Natural killer cell (primary cell): ENCODE measurements at regions not wholly inside any gene's neighbourhood (a gene's known extent, or its start where the extent isn't known, plus 50 kb on each side); places are given as distances from the start of the nearest gene placed in this dataset.

Experiments
- ATAC-seq, 3 donors: fragments of 150-1000 bp in 2 of 3; fragments of 200-7000 bp in 1 of 3; cut with Tn5 transposase; 1 replicate in 1 of 3; 2 replicates in 2 of 3; pipeline ENCODE4 v1.10.0; 2021; ENCODE audit warnings: mild to moderate bottlenecking in 2 of 3, moderate library complexity in 2 of 3
- DNase-seq, 2 donors: peaks; one replicate each; pipeline versions ENCODE4 v3.0.0 to v3.0.0-alpha.2; 2013 to 2021; ENCODE audit warnings: mixed read lengths in 1 of 2
- H3K27ac ChIP-seq: one replicate; pipeline ENCODE4 v1.5.1; 2013; ENCODE audit warnings: mild to moderate bottlenecking, low read length
- H3K27me3 ChIP-seq: one replicate; pipeline ENCODE4 v1.6.1; 2013; ENCODE audit warnings: low read length; ENCODE audit not compliant: control insufficient read depth, insufficient read depth
- H3K36me3 ChIP-seq: one replicate; pipeline ENCODE4 v1.6.1; 2013; ENCODE audit warnings: low read length; ENCODE audit not compliant: control insufficient read depth, insufficient read depth
- H3K4me1 ChIP-seq: one replicate; pipeline ENCODE4 v1.6.1; 2013; ENCODE audit warnings: low read length; ENCODE audit not compliant: control insufficient read depth, insufficient read depth
- H3K4me3 ChIP-seq: one replicate; pipeline ENCODE4 v1.5.1; 2013; ENCODE audit warnings: low read length
- H3K9me3 ChIP-seq: one replicate; pipeline ENCODE4 v1.6.1; 2013; ENCODE audit warnings: low read length; ENCODE audit not compliant: control insufficient read depth, insufficient read depth
- H3K27ac Mint-ChIP-seq, 2 donors: one replicate each; pipeline ENCODE4 v1.8.0; 2022; ENCODE audit warnings: mild to moderate bottlenecking in 2 of 2, mixed read lengths in 2 of 2, moderate library complexity in 1 of 2
- H3K27me3 Mint-ChIP-seq, 2 donors: one replicate each; pipeline ENCODE4 v1.8.0; 2022; ENCODE audit warnings: low read depth in 2 of 2, mixed read lengths in 2 of 2
- H3K36me3 Mint-ChIP-seq: one replicate; pipeline ENCODE4 v1.8.0; 2022; ENCODE audit warnings: mixed read lengths
- H3K4me1 Mint-ChIP-seq, 2 donors: one replicate each; pipeline ENCODE4 v1.8.0; 2022; ENCODE audit warnings: mixed read lengths in 2 of 2
- H3K4me3 Mint-ChIP-seq: one replicate; pipeline ENCODE4 v1.8.0; 2022; ENCODE audit warnings: mild to moderate bottlenecking, moderate library complexity, mixed read lengths
- H3K9me3 Mint-ChIP-seq, 2 donors: one replicate each; pipeline ENCODE4 v1.8.0; 2022; ENCODE audit warnings: mixed read lengths in 2 of 2
- WGBS: methylation state at CpG from one replicate; pipeline ENCODE4 v1.1.7; 2013; ENCODE audit warnings: missing lambda C conversion rate; ENCODE audit not compliant: insufficient coverage; 5-methylcytosine and 5-hydroxymethylcytosine counted together
- intact Hi-C: fragments of 100-400 bp; cut with micrococcal nuclease; formaldehyde crosslinking; loops from one replicate; pipeline ENCODE4 v1.14.2; 2022
- TF ChIP-seq, protein P1 (sequence below): fragments of 200-600 bp; IDR thresholded peaks from one replicate; pipeline ENCODE4 v1.8.0; 2022; ENCODE audit warnings: antibody characterized with exemption

DNA sequence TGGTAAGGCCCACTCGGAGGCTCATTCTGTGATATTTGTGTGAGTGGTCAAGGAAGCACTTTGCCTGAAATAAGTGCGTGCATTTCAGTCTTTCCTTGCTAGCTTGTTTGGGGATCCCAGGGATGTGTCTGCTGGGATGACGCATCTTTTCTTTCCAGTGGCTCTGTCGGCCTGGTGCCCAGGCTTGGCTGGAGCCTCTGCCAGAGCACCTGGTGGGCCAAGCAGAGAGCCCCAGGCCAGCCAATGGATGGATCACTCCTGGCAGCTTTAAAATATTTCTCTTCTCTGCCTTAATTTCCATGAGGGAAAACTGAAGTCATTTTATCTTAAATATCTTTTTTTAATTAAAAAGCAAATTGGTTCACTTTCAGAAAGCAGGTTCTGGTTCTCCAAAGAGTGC, 501.8 kb upstream of the HS6ST1 start:
- Mint-ChIP-seq H3K4me1 (no peaks in the 10 kb centered on the region), H3K27me3 (peaks cover 0 to 6% of the 10 kb centered on the region in 2 donors), H3K4me3 (no peak overlapping the region), H3K9me3 (peaks cover 0 to 2% of the 10 kb centered on the region in 2 donors), H3K36me3 (no peaks in the 10 kb centered on the region), H3K27ac (no peak overlapping the region)
- H3K36me3 ChIP-seq = no peaks in the 10 kb centered on the region
- intact Hi-C loops = no loop called here
- no peaks in the 10 kb centered on the region for H3K4me1 ChIP-seq
- no peak overlapping the region for H3K27ac ChIP-seq
- WGBS = 87% methylated on average over 4 of the region's 4 CpGs
- TF ChIP-seq, protein P1, sequence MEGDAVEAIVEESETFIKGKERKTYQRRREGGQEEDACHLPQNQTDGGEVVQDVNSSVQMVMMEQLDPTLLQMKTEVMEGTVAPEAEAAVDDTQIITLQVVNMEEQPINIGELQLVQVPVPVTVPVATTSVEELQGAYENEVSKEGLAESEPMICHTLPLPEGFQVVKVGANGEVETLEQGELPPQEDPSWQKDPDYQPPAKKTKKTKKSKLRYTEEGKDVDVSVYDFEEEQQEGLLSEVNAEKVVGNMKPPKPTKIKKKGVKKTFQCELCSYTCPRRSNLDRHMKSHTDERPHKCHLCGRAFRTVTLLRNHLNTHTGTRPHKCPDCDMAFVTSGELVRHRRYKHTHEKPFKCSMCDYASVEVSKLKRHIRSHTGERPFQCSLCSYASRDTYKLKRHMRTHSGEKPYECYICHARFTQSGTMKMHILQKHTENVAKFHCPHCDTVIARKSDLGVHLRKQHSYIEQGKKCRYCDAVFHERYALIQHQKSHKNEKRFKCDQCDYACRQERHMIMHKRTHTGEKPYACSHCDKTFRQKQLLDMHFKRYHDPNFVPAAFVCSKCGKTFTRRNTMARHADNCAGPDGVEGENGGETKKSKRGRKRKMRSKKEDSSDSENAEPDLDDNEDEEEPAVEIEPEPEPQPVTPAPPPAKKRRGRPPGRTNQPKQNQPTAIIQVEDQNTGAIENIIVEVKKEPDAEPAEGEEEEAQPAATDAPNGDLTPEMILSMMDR = no peak
- no peaks in the 10 kb centered on the region for H3K9me3 ChIP-seq
- DNase-seq = no peak
- no peak overlapping the region for H3K4me3 ChIP-seq
- ATAC-seq = no peak
- no peaks in the 10 kb centered on the region for H3K27me3 ChIP-seq

DNA sequence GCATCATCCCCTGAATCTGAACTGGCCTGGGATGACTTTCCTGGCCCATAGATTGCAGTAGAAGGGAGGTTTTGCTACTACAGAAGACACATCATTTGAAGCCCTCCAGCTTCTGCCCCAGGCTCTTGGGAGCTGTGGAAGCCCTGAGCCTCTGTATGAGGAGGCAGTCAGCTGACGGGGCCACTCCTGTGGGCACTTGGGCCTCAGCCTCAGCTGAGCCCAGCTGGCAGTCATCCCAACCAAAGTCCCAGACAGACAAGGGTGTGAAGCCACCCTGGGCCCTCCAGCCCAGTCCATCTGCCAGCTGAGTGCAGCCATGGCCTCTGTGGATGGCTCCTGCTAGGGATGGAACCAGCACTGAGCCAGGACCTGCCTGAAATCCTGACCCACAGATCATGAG, 502.3 kb upstream of the HS6ST1 start:
- no peaks in the 10 kb centered on the region for H3K36me3 Mint-ChIP-seq
- H3K27ac ChIP-seq = no peak overlapping the region
- H3K4me1 ChIP-seq = no peaks in the 10 kb centered on the region
- no peak overlapping the region for H3K4me3 ChIP-seq
- H3K36me3 ChIP-seq = no peaks in the 10 kb centered on the region
- no peak for DNase-seq
- intact Hi-C loops = no loop called here
- 100% methylated on average over 1 of the region's 1 CpG for WGBS
- no peaks in the 10 kb centered on the region for H3K4me1 Mint-ChIP-seq
- H3K27me3 ChIP-seq = no peaks in the 10 kb centered on the region
- peaks cover 0 to 6% of the 10 kb centered on the region in 2 donors for H3K27me3 Mint-ChIP-seq
- no peak for ATAC-seq
- H3K27ac Mint-ChIP-seq = no peak overlapping the region
- peaks cover 0 to 2% of the 10 kb centered on the region in 2 donors for H3K9me3 Mint-ChIP-seq
- no peak overlapping the region for H3K4me3 Mint-ChIP-seq
- TF ChIP-seq, protein P1 = no peak
- no peaks in the 10 kb centered on the region for H3K9me3 ChIP-seq

DNA sequence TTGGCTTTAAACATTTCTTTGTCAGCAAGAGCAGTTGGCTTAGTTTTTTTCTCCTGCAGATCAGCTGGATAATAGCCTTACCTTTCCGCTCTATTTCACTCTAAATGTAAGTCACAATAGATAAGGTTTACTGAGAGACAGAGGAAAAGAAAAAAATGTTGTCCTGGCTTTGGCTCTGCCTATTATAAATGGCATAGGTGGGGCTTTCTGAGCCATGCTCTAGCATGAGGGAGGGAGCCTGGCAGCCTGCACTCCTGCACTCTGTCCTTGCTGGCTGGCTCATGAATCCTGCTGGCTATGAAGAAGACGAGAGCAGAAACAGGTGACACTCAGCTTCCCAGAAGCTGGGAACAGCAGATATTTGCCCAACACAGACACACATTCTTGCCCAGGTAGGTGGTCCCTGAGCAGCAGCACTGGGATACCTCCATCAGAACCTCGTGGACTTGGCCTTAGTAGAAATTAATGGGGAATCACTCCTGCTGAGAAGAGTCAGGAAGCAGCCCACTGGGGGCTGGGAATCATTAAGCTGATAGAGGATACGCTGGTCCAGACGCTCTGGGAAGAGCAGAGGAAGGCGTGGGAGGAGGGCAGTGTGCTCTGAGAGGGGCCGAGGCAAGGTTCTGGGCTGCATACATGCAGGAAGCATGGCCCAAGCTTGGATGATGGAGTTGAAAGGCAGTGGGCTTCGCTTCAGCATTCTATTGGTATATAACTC, 514.4 kb upstream of the HS6ST1 start:
- no peak overlapping the region for H3K4me3 ChIP-seq
- H3K36me3 Mint-ChIP-seq = no peaks in the 10 kb centered on the region
- no peak overlapping the region for H3K27ac ChIP-seq
- H3K4me3 Mint-ChIP-seq = no peak overlapping the region
- DNase-seq (no peak), ATAC-seq (no peak)
- no peaks in the 10 kb centered on the region for H3K36me3 ChIP-seq
- 58% methylated on average over 6 of the region's 8 CpGs for WGBS
- intact Hi-C loops = no loop called here
- H3K4me1 Mint-ChIP-seq = no peaks in the 10 kb centered on the region
- no peaks in the 10 kb centered on the region for H3K4me1 ChIP-seq
- no peaks in the 10 kb centered on the region for H3K27me3 ChIP-seq
- H3K9me3 ChIP-seq = no peaks in the 10 kb centered on the region
- TF ChIP-seq, protein P1 = no peak
- H3K27me3 Mint-ChIP-seq = peaks cover 0 to 1% of the 10 kb centered on the region in 2 donors
- no peaks in the 10 kb centered on the region for H3K9me3 Mint-ChIP-seq
- H3K27ac Mint-ChIP-seq = no peak overlapping the region

DNA sequence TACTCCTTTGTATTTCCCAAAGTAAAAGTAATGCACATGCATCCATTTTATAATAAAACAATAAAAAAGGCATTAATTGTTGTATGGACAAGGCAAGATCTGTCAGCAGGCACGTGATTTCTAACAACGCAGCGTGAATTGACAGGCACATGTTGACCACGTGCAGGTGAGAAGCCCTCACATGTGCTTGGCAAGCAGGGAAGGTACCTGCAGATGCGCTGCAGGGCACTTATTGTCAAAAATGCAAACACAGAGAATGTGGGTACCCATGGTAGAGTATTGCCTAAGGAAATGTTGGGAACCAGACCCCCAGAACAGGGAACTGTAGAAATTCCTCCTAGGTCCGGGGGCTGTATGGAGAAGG, 515.0 kb upstream of the HS6ST1 start:
- no peak overlapping the region for H3K4me3 ChIP-seq
- no peaks in the 10 kb centered on the region for H3K36me3 ChIP-seq
- TF ChIP-seq, protein P1 = no peak
- no peaks in the 10 kb centered on the region for H3K27me3 ChIP-seq
- DNase-seq (no peak), ATAC-seq (no peak)
- H3K27me3 Mint-ChIP-seq = peaks cover 0 to 3% of the 10 kb centered on the region in 2 donors
- no peaks in the 10 kb centered on the region for H3K4me1 ChIP-seq
- H3K4me1 Mint-ChIP-seq = no peaks in the 10 kb centered on the region
- no peak overlapping the region for H3K4me3 Mint-ChIP-seq
- no peaks in the 10 kb centered on the region for H3K36me3 Mint-ChIP-seq
- H3K27ac Mint-ChIP-seq = no peak overlapping the region
- intact Hi-C loops = no loop called here
- WGBS = 89% methylated on average over 6 of the region's 6 CpGs
- H3K27ac ChIP-seq = no peak overlapping the region
- no peaks in the 10 kb centered on the region for H3K9me3 Mint-ChIP-seq
- H3K9me3 ChIP-seq = no peaks in the 10 kb centered on the region
